Hepatocyte (in vitro differentiated cells): ENCODE measurements at regions not wholly inside any gene's neighbourhood (a gene's known extent, or its start where the extent isn't known, plus 50 kb on each side); places are given as distances from the start of the nearest gene placed in this dataset.
"Not testable (repeated sequence)": the region's sequence is repeated elsewhere in the genome, so short reads cannot be mapped to it uniquely, and the experiment has no call there.

Source experiments
- EZH2 ChIP-seq: fragments of 200-600 bp; sonication (generic); IDR thresholded peaks from 2 replicates; pipeline ENCODE4 v1.6.1; 2016; ENCODE audit warnings: antibody characterized with exemption, mild to moderate bottlenecking, borderline replicate concordance
- EZH2phosphoT487 ChIP-seq: fragments of 200-600 bp; sonication (generic); IDR thresholded peaks from one replicate; pipeline ENCODE4 v1.6.1; 2018; ENCODE audit warnings: antibody characterized with exemption, mild to moderate bottlenecking, low read depth, moderate library complexity; ENCODE audit not compliant: unreplicated experiment, severe bottlenecking
- TF ChIP-seq, protein P1 (sequence below): fragments of 200-600 bp; sonication (generic); IDR thresholded peaks from 2 replicates; pipeline ENCODE4 v1.5.1; 2016; ENCODE audit warnings: antibody characterized with exemption, mild to moderate bottlenecking; ENCODE audit not compliant: poor library complexity

DNA sequence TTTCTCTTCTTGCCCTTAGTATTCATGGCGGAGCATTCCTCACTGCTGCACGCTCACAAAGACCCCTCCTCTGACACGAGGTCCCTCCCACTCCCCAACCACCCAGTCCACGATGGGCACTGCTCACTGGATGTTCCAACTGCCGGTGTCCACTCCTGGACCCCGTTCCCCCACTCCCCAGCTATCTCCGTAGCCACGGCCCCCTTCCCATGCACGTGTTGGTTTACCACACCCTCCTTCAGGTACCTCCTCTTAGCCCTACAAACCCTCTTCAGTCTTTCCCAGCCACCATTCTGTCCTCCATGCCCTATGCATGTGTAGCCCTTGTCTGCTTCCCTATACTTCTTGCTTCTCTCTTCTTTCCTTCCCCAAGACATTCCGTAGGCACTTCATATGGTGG is 469.6 kb upstream of the ZNG1F start:
- TF ChIP-seq, protein P1, sequence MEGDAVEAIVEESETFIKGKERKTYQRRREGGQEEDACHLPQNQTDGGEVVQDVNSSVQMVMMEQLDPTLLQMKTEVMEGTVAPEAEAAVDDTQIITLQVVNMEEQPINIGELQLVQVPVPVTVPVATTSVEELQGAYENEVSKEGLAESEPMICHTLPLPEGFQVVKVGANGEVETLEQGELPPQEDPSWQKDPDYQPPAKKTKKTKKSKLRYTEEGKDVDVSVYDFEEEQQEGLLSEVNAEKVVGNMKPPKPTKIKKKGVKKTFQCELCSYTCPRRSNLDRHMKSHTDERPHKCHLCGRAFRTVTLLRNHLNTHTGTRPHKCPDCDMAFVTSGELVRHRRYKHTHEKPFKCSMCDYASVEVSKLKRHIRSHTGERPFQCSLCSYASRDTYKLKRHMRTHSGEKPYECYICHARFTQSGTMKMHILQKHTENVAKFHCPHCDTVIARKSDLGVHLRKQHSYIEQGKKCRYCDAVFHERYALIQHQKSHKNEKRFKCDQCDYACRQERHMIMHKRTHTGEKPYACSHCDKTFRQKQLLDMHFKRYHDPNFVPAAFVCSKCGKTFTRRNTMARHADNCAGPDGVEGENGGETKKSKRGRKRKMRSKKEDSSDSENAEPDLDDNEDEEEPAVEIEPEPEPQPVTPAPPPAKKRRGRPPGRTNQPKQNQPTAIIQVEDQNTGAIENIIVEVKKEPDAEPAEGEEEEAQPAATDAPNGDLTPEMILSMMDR: not testable (repeated sequence)
- not testable (repeated sequence) for TF ChIP-seq EZH2, EZH2phosphoT487
